A549 (cell line): ENCODE measurements at regions not wholly inside any gene's neighbourhood (a gene's known extent, or its start where the extent isn't known, plus 50 kb on each side); places are given as distances from the start of the nearest gene placed in this dataset.

Source experiments
- ATAC-seq, 2 experiments: fragments of 200-7000 bp in 1 of 2; fragments of >200 bp in 1 of 2; cut with Nextera tagmentation in 1 of 2; cut with Tn5 transposase in 1 of 2; 3 replicates each; pipeline versions ENCODE4 v1.8.0 to v1.9.1; 2018 to 2020; ENCODE audit warnings: mild to moderate bottlenecking in 1 of 2, moderate library complexity in 1 of 2
- CTCF ChIA-PET: fragments of 300-600 bp; sonication (Branson Sonifier 250); formaldehyde crosslinking; extraction: SDS; loops from one replicate; lab custom pipeline; 2021; ENCODE audit warnings: antibody characterized with exemption, inconsistent platforms; lab: Yijun Ruan, JAX
- POLR2A ChIA-PET: fragments of 350-600 bp; formaldehyde crosslinking; extraction: SDS; loops from one replicate; lab custom pipeline; 2021; ENCODE audit warnings: antibody characterized with exemption, inconsistent platforms; lab: Yijun Ruan, JAX
- DNase-seq, 2 experiments: peaks; one replicate each; pipeline versions ENCODE4 v3.0.0 to v3.0.0-alpha.2; 2011 to 2016; ENCODE audit warnings: low read depth in 1 of 2, low spot score in 1 of 2
- FAIRE-seq: peaks from 2 replicates; lab custom pipeline; 2011; peaks lifted over from hg19 to GRCh38; lab: Jason Lieb, UNC
- H3K27ac ChIP-seq, 2 experiments: fragments of >200 bp; sonication (Bioruptor Twin); formaldehyde crosslinking; 3 replicates each; pipeline ENCODE4 v1.5.1; 2016 to 2017
- H3K4me1 ChIP-seq: fragments of >200 bp; sonication (Bioruptor Twin); formaldehyde crosslinking; 3 replicates; pipeline ENCODE4 v1.6.1; 2016
- H3K4me2 ChIP-seq: fragments of >200 bp; sonication (Bioruptor Twin); formaldehyde crosslinking; 3 replicates; pipeline ENCODE4 v1.6.1; 2016
- H3K4me3 ChIP-seq: fragments of >200 bp; sonication (Bioruptor Twin); formaldehyde crosslinking; 3 replicates; pipeline ENCODE4 v1.5.1; 2016
- H3K9me3 ChIP-seq: fragments of >200 bp; sonication (Bioruptor Twin); formaldehyde crosslinking; 3 replicates; pipeline ENCODE4 v1.6.1; 2016
- BHLHE40 ChIP-seq: IDR thresholded peaks from 2 replicates; pipeline ENCODE4 v1.6.1; 2012; ENCODE audit warnings: low read depth, low read length, inconsistent platforms
- CBX2 ChIP-seq: fragments of 200-600 bp; sonication (generic); IDR thresholded peaks from 2 replicates; pipeline ENCODE4 v1.6.1; 2016; ENCODE audit warnings: low read depth, mild to moderate bottlenecking, borderline replicate concordance
- CEBPB ChIP-seq, 2 experiments: fragments of >200 bp in 1 of 2; sonication (Bioruptor Twin) in 1 of 2; formaldehyde crosslinking in 1 of 2; IDR thresholded peaks; 2 replicates each; pipeline ENCODE4 v1.6.1; 2012 to 2016
- CHD2 ChIP-seq: fragments of 150-350 bp; IDR thresholded peaks from 2 replicates; pipeline ENCODE4 v1.6.1; 2014; ENCODE audit warnings: low read length; ENCODE audit not compliant: partially characterized antibody
- CHD4 ChIP-seq: fragments of 200-600 bp; sonication (generic); IDR thresholded peaks from 2 replicates; pipeline ENCODE4 v1.6.1; 2016; ENCODE audit warnings: antibody characterized with exemption, mild to moderate bottlenecking, borderline replicate concordance
- ELK1 ChIP-seq: fragments of 150-350 bp; IDR thresholded peaks from 2 replicates; pipeline ENCODE4 v1.6.1; 2014; ENCODE audit warnings: low read depth, mild to moderate bottlenecking, low read length
- FOXS1 ChIP-seq: fragments of 250-450 bp; sonication (Bioruptor Pico); IDR thresholded peaks from 2 replicates; pipeline ENCODE4 v1.5.0; 2020; ENCODE audit warnings: mild to moderate bottlenecking, moderate library complexity
- HES2 ChIP-seq: fragments of >200 bp; sonication (Bioruptor Twin); formaldehyde crosslinking; IDR thresholded peaks from 2 replicates; pipeline ENCODE4 v1.6.1; 2016
- HOXB13 ChIP-seq: fragments of 250-450 bp; sonication (Bioruptor Pico); IDR thresholded peaks from 2 replicates; pipeline ENCODE4 v1.5.0; 2020; ENCODE audit warnings: low read depth, mild to moderate bottlenecking, moderate library complexity
- MAFK ChIP-seq: fragments of 450-650 bp; IDR thresholded peaks from 2 replicates; pipeline ENCODE4 v1.6.1; 2014; ENCODE audit not compliant: partially characterized antibody
- MAZ ChIP-seq: fragments of 150-350 bp; IDR thresholded peaks from 2 replicates; pipeline ENCODE4 v1.6.1; 2014; ENCODE audit warnings: antibody characterized with exemption, low read depth, low read length, borderline replicate concordance
- POLR2A ChIP-seq: IDR thresholded peaks from 2 replicates; pipeline ENCODE4 v1.6.1; 2012; ENCODE audit warnings: mild to moderate bottlenecking, low read length
- RAD21 ChIP-seq, 2 experiments: fragments of >200 bp in 1 of 2; sonication (Bioruptor Twin) in 1 of 2; formaldehyde crosslinking in 1 of 2; IDR thresholded peaks in 1 of 2; conservative IDR thresholded peaks in 1 of 2; 2 replicates in 1 of 2; 3 replicates in 1 of 2; pipeline ENCODE4 v1.6.1; 2012 to 2018; ENCODE audit warnings: inconsistent platforms in 1 of 2
- RFX5 ChIP-seq: fragments of 450-650 bp; IDR thresholded peaks from 2 replicates; pipeline ENCODE4 v1.7.1; 2014; ENCODE audit warnings: antibody characterized with exemption, mild to moderate bottlenecking, moderate library complexity
- TP53 ChIP-seq: fragments of 250-450 bp; sonication (Bioruptor Pico); IDR thresholded peaks from 2 replicates; pipeline ENCODE4 v1.5.0; 2021; ENCODE audit warnings: mild to moderate bottlenecking, moderate library complexity
- USF2 ChIP-seq: fragments of 450-650 bp; IDR thresholded peaks from 2 replicates; pipeline ENCODE4 v1.6.1; 2014; ENCODE audit warnings: antibody characterized with exemption
- ZFP36 ChIP-seq: fragments of 450-650 bp; IDR thresholded peaks from 2 replicates; pipeline ENCODE4 v1.6.1; 2014; ENCODE audit warnings: borderline replicate concordance; ENCODE audit not compliant: partially characterized antibody
- ZSCAN20 ChIP-seq: fragments of 250-450 bp; sonication (Bioruptor Pico); IDR thresholded peaks from 2 replicates; pipeline ENCODE4 v1.8.0; 2022; ENCODE audit warnings: mild to moderate bottlenecking, moderate library complexity
- WGBS: methylation state at CpG from one replicate; pipeline ENCODE4 v1.1.6; 2017; ENCODE audit errors: missing lambda C conversion rate; 5-methylcytosine and 5-hydroxymethylcytosine counted together
- TF ChIP-seq, protein P1 (sequence below): IDR thresholded peaks from 2 replicates; pipeline ENCODE4 v1.6.1; 2012
- TF ChIP-seq, protein P2 (sequence below): fragments of >200 bp; sonication (Bioruptor Twin); formaldehyde crosslinking; IDR thresholded peaks from 3 replicates; pipeline ENCODE4 v1.6.1; 2016
- TF ChIP-seq, protein P3 (sequence below): IDR thresholded peaks from 2 replicates; pipeline ENCODE4 v1.6.1; 2012
- TF ChIP-seq, protein P4 (sequence below): IDR thresholded peaks from 2 replicates; pipeline ENCODE4 v1.6.1; 2012; ENCODE audit warnings: low read depth, borderline replicate concordance

DNA sequence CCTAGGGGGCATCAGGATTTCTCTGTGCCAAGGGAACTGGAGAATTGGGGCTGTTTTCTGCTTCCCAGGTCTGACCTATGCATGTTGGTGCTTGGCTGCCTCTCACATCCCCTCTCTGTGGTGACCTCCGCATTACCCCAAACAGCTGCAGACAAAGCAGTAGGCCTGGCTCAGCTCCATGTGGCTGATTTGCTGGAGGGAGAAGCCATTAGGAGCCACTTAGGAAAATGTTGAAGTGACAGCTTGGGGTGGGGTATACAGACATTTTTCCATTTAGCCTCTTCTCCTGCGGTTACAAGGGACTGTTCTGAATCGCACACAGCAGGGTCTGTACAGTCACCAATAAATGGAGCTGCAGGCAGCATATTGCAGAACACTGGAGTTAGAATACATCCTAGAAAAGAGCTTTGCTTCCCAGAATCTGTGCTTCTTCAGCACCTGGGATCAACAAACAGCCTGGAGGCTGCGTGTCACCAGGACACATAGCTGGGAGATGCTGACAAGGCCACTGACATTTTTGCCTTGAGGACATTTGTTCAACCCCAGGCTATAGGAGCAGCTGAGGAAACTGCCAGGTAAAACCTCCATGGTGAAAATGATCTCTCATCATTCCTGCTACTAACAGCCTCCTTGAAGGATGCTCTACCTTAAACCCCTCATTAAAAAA lies 335.3 kb downstream of the DIRAS2 start (continued):
- TF ChIP-seq ZSCAN20 (no peak), CHD4 (no peak)
- TF ChIP-seq, protein P1, sequence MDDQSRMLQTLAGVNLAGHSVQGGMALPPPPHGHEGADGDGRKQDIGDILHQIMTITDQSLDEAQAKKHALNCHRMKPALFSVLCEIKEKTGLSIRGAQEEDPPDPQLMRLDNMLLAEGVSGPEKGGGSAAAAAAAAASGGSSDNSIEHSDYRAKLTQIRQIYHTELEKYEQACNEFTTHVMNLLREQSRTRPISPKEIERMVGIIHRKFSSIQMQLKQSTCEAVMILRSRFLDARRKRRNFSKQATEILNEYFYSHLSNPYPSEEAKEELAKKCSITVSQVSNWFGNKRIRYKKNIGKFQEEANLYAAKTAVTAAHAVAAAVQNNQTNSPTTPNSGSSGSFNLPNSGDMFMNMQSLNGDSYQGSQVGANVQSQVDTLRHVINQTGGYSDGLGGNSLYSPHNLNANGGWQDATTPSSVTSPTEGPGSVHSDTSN = no peak
- TF ChIP-seq, protein P2, sequence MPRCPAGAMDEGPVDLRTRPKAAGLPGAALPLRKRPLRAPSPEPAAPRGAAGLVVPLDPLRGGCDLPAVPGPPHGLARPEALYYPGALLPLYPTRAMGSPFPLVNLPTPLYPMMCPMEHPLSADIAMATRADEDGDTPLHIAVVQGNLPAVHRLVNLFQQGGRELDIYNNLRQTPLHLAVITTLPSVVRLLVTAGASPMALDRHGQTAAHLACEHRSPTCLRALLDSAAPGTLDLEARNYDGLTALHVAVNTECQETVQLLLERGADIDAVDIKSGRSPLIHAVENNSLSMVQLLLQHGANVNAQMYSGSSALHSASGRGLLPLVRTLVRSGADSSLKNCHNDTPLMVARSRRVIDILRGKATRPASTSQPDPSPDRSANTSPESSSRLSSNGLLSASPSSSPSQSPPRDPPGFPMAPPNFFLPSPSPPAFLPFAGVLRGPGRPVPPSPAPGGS = no peak

DNA sequence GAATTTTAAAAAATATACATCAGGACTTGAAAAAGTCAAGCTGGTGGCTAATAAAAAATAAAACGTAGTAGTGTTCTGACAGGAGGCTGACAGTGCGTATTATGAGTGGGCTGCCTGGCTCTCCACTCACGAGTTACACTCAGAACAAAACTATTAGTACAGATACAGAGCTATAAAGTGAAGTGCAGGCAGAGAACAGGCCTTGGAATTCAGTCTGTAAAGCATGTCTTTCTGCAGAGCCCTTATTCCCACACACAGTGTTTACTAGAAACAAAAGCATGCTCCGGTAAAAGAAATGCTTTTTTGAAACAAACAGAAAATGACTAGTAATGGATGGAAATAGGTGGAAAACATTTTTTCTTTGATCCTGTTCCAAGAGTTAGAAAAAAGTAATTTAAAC lies 334.7 kb downstream of the DIRAS2 start:
- no peak overlapping the region for H3K4me3 ChIP-seq
- no peak overlapping the region for H3K27ac ChIP-seq
- 0 out of 3 replicates have a peak, but pooled peaks cover 3% of the 10 kb centered on the region for H3K4me1 ChIP-seq
- H3K9me3 ChIP-seq = no peaks in the 10 kb centered on the region
- ChIA-PET CTCF (no interaction called here), POLR2A (no interaction called here)
- 59% methylated on average over 4 of the region's 4 CpGs for WGBS
- TF ChIP-seq POLR2A (no peak), USF2 (no peak), BHLHE40 (no peak), HOXB13 (CRISPR knock-in tag) (no peak), RAD21 (conservative IDR thresholded peaks at IDR 0.05 in 1 of 2, IDR thresholded peaks at IDR 0.05 in 1 of 2) (no peak), MAFK (no peak), ELK1 (no peak), FOXS1 (CRISPR knock-in tag) (no peak), MAZ (no peak)
- TF ChIP-seq, protein P2 = no peak
- H3K4me2 ChIP-seq = no peak overlapping the region
- FAIRE-seq = no peak
- DNase-seq = no peak
- ATAC-seq = no peak

DNA sequence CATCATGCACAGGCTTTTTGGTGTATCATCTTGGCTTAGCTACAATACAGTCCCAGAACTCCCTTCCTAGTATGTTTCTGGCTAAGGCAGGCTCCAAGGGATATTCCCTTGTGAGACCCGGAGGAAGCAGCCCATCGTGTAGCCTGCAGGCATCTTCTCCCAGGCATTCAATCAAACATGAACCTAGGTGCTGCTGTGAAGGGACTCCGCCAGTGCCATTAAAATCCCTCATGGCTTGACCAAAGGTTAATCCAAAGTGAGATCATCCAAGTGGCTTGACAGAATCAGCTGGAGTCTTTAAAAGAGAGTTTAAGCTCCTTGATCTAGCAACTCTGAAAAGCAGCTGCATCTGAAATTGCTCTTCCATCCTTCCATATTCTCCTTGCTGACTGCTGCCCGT lies 333.9 kb downstream of the DIRAS2 start:
- TF ChIP-seq, protein P3, sequence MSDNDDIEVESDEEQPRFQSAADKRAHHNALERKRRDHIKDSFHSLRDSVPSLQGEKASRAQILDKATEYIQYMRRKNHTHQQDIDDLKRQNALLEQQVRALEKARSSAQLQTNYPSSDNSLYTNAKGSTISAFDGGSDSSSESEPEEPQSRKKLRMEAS = no peak
- TF ChIP-seq HES2 = no peak
- no peak for TF ChIP-seq POLR2A
- TF ChIP-seq CHD4 = no peak
- TF ChIP-seq CBX2 = no peak
- no peak for TF ChIP-seq TP53 (CRISPR knock-in tag)
- no peak for TF ChIP-seq CEBPB (IDR thresholded peaks at IDR 0.05)
- TF ChIP-seq RFX5 = no peak
- TF ChIP-seq ZFP36 = no peak
- TF ChIP-seq, protein P4, sequence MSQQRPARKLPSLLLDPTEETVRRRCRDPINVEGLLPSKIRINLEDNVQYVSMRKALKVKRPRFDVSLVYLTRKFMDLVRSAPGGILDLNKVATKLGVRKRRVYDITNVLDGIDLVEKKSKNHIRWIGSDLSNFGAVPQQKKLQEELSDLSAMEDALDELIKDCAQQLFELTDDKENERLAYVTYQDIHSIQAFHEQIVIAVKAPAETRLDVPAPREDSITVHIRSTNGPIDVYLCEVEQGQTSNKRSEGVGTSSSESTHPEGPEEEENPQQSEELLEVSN = no peak
- TF ChIP-seq CHD2 = no peak
- TF ChIP-seq USF2 = no peak
- ChIA-PET POLR2A (no interaction called here), CTCF (no interaction called here)
- Histone ChIP-seq H3K4me1 (0 out of 3 replicates have a peak, but pooled peaks cover 3% of the 10 kb centered on the region), H3K4me3 (no peak overlapping the region), H3K4me2 (no peak overlapping the region), H3K9me3 (no peaks in the 10 kb centered on the region), H3K27ac (no peak overlapping the region)
- FAIRE-seq = no peak
- ATAC-seq = no peak
- no peak for DNase-seq
- 71% methylated on average over 4 of the region's 4 CpGs for WGBS
